Cardiac muscle cell (in vitro differentiated cells and primary cell): ENCODE measurements at regions not wholly inside any gene's neighbourhood (a gene's known extent, or its start where the extent isn't known, plus 50 kb on each side); places are given as distances from the start of the nearest gene placed in this dataset.
"Not testable (repeated sequence)": the region's sequence is repeated elsewhere in the genome, so short reads cannot be mapped to it uniquely, and the experiment has no call there.

Experiments used
- DNase-seq, 2 donors: peaks; one replicate each; pipeline versions ENCODE4 v3.0.0 to v3.0.0-alpha.2; 2010 to 2017; ENCODE audit warnings: low read depth in 1 of 2, low spot score in 1 of 2
- H3K27ac ChIP-seq: fragments of 200-600 bp; sonication (generic); 2 replicates; pipeline ENCODE4 v1.5.1; 2016
- H3K27me3 ChIP-seq: fragments of 200-600 bp; sonication (generic); 2 replicates; pipeline ENCODE4 v1.6.0; 2016; ENCODE audit warnings: control low read depth
- H3K36me3 ChIP-seq: fragments of 200-600 bp; sonication (generic); 2 replicates; pipeline ENCODE4 v1.5.1; 2016; ENCODE audit warnings: control low read depth
- H3K4me1 ChIP-seq: fragments of 200-600 bp; sonication (generic); 2 replicates; pipeline ENCODE4 v1.8.1; 2017; ENCODE audit warnings: low read depth, mild to moderate bottlenecking, mixed run types
- H3K4me3 ChIP-seq: fragments of 200-600 bp; sonication (generic); 2 replicates; pipeline ENCODE4 v1.5.1; 2016; ENCODE audit warnings: mild to moderate bottlenecking
- H3K9me3 ChIP-seq: fragments of 200-600 bp; sonication (generic); 2 replicates; pipeline ENCODE4 v1.5.1; 2017; ENCODE audit warnings: low read depth, mild to moderate bottlenecking, control low read depth
- CTCF ChIP-seq: IDR thresholded peaks from 2 replicates; pipeline ENCODE4 v1.5.1; 2012; ENCODE audit warnings: low read depth, mild to moderate bottlenecking, low read length

- no peaks in the 10 kb centered on the region for H3K4me1 ChIP-seq
- H3K27me3 ChIP-seq = no peaks in the 10 kb centered on the region
- no peaks in the 10 kb centered on the region for H3K9me3 ChIP-seq
- DNase-seq = no peak
- no peak for TF ChIP-seq CTCF
- no peak overlapping the region for H3K27ac ChIP-seq
- H3K4me3 ChIP-seq = no peak overlapping the region
- H3K36me3 ChIP-seq = no peaks in the 10 kb centered on the region
Observed at GRCh38 chr9:28503573-28503972, 930.3 kb upstream of the C9orf72 start.

GRCh38 chr9:28518439-28518838 lies 945.2 kb upstream of the C9orf72 start:
- Histone ChIP-seq H3K36me3 (no peaks in the 10 kb centered on the region), H3K4me3 (no peak overlapping the region), H3K27ac (no peak overlapping the region), H3K27me3 (no peaks in the 10 kb centered on the region), H3K4me1 (no peaks in the 10 kb centered on the region), H3K9me3 (no peaks in the 10 kb centered on the region)
- no peak for DNase-seq
- TF ChIP-seq CTCF = no peak

- not testable (repeated sequence) for H3K9me3 ChIP-seq, H3K27ac ChIP-seq, H3K27me3 ChIP-seq, H3K4me3 ChIP-seq, H3K4me1 ChIP-seq, H3K36me3 ChIP-seq, DNase-seq
Observed at GRCh38 chr9:28524309-28524708, 951.0 kb upstream of the C9orf72 start.

GRCh38 chr9:28528049-28528448 lies 954.8 kb upstream of the C9orf72 start:
- Histone ChIP-seq H3K9me3 (no peaks in the 10 kb centered on the region), H3K36me3 (no peaks in the 10 kb centered on the region), H3K27ac (no peak overlapping the region), H3K4me1 (no peaks in the 10 kb centered on the region), H3K27me3 (no peaks in the 10 kb centered on the region), H3K4me3 (no peak overlapping the region)
- TF ChIP-seq CTCF = no peak
- DNase-seq = no peak

GRCh38 chr9:28538132-28538531 lies 964.9 kb upstream of the C9orf72 start:
- Histone ChIP-seq H3K4me1 (no peaks in the 10 kb centered on the region), H3K27me3 (no peaks in the 10 kb centered on the region), H3K9me3 (no peaks in the 10 kb centered on the region), H3K36me3 (no peaks in the 10 kb centered on the region), H3K27ac (no peak overlapping the region), H3K4me3 (no peak overlapping the region)
- DNase-seq = no peak
- TF ChIP-seq CTCF = no peak

- no peaks in the 10 kb centered on the region for H3K27me3 ChIP-seq
- no peaks in the 10 kb centered on the region for H3K9me3 ChIP-seq
- DNase-seq = no peak
- H3K27ac ChIP-seq = no peak overlapping the region
- no peaks in the 10 kb centered on the region for H3K4me1 ChIP-seq
- H3K36me3 ChIP-seq = no peaks in the 10 kb centered on the region
- no peak for TF ChIP-seq CTCF
- no peak overlapping the region for H3K4me3 ChIP-seq
Observed at GRCh38 chr9:28539434-28540070, 966.3 kb upstream of the C9orf72 start.
